NCI-H345 (cell line): ENCODE measurements at regions not wholly inside any gene's neighbourhood (a gene's known extent, or its start where the extent isn't known, plus 50 kb on each side); places are given as distances from the start of the nearest gene placed in this dataset.
A peak's percentile ranks its signal among the peaks of the same experiment; 100 is the strongest.
"Not testable (repeated sequence)": the region's sequence is repeated elsewhere in the genome, so short reads cannot be mapped to it uniquely, and the experiment has no call there.

ENCODE experiments used
- DNase-seq: peaks from one replicate; lab custom pipeline; 2025; lab: John Stamatoyannopoulos, UW

DNA sequence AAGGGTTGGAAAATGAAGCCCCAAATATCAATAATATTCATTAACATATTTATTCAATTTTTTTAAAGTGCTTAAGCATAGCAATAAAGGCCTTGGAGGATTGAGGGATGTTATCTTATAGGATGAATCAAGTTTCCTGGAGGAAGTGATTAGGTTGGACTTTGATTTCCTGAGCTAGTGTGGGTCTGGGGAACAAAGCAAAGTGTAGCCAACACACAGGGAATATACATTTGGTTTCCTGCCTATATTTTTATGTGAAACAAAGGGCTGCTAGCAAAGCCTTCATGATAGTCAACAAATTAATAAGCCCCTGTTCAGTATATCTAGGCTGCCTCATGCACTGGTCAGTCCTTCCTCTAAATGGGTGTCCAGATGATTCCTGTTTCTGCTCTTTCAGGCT, 261.1 kb upstream of the IL12A start:
- no peak for DNase-seq

DNA sequence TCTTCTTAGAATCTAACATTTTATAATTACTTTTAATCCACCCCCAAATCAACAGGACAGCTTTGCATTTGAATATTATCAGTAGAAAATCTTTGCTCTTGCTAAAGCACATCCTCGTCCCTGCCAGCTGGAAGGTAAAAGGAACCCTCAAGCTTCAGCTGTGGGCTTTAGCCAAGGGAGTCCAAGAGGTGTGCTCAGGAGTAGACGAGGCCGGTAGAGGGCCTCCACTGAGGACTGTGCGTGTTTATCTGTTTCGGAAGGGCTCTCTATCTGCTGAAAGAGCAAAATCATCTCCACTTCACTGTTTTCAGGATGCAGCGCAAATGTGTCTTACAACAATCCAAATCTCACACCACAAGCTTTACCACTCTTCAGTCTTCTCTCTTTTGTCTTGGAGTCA, 257.4 kb upstream of the IL12A start:
- DNase-seq: no peak

DNA sequence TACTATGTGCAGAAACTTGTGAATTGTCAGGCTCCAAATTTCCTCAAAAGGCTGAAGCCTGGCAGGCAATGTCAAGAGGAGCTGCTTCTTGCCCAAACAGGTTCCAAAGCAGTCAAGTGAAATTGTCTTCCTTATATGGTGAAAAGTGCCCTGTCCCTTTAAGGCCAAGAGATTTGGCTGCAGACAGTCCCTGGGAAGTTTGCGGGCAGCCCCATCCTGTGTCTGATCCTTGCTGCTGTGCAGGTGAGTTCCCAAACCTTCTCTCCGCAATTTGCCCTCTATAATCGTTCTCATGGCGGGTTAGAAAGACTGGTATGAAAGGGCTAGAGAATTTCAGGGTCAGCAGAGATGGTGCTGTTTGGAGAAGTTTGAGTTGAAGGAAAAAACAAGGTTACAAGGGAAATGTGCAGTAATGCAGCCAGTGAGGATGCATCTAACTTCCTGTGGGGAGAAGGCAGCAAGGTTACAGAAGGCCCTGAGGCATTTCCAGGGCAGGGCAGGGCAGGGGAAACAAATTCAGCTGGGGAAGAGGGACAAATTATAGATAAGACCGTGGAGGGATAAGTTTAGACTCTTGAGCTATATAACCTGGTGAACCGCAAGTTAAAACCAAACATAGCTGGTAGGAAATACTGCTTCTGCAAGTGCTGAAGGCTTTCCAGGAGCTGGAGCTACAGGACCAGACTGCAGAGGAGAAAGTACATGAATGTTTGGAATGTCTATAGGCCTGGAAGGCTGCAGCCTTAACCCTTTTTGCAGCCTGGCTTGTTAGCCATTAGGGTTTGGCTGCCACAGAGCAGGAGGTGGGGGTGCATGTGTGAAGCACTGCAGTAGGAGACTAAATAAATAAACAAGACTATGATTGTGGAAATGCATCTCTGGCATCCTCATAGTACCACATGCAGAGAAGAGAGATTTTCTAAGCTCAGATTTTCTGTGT, 256.2 kb upstream of the IL12A start:
- DNase-seq: no peak

DNA sequence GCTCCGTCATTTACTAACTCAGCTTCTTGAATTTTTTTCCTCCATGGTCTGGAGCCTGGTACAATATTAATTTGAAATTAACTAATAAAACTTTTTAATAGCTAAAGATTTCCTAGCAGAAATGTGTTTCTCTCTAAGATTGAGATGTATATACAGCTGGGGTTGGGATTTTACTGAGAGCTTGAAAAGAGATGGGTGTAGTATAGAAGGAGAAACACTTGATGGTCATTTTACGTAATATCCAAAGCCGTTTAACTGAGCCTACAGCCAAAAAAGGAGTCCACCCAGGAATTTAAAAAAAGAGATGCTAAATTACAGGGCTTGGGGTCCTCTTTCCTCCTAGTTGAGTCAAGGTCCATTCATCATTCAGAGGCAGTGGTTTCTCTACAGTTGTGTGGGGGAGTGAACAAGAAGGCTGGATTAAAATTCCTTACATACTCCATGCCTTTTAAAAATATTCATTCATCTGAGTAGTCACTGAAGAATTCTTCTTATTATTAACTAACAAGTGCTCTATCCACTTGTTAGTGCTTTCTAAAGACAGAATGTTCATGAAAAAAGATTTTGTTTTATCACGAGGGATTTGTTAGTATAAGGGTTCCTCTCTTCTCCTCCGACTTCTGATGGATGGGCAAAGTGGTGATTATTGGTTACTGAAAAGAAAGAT, 255.3 kb upstream of the IL12A start:
- no peak for DNase-seq

DNA sequence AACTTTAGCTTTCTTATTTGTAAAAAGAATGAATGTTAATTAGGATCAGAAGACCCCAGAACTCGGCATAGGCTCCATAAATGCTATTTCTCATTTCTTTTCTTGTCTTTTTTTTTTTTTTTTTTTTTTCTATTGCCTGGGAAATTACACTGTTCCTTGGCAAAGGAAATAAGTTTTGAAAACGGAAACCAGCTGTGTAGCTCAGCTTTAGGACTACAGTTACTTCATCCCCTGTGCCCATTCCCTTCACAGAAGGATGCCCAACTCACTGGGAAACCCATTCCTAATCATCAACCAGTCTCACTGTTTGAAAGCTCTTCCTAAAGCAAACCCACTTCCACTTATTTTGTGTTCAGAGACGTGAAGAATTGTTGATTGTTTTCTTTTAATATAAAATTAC, 254.0 kb upstream of the IL12A start:
- DNase-seq: no peak

DNA sequence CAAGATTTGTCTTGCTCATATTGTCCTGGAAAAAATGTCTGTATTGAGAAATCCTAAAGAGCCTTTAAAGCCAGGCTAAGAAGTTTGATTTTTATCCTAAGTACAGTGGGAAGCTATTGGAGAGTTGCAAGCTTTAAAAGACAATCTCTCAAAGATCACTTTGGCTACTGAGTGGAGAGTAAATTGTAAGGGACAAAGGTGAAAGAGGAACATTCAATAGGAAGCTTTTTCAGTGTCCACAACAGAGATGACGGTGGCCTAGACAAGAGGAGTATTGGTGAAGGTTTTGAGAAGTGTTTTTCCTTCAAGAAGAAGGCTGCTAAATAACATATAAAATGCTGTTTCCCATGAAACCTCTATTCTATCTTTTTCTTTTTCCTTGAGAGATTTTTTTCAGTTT, 249.5 kb upstream of the IL12A start:
- no peak for DNase-seq

DNA sequence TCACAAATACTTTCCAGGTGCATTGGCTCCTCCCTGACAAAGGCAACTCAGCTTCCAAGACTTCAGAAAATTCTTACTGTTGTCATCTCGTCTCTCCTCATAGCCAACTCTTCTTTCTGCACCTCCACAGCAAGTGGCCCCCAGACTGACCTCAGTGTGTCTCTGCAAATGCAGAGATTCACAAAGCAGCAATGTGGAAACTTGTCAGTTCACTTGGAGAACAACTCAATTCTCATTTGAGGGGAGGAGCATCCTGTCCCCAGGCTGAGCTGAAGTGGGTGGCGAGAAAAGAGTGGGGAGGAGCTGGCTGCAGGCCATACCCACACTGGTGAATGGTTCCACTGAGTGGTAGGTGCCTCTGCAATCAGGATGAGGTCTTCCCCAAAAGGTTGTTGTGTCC, 248.7 kb upstream of the IL12A start:
- no peak for DNase-seq

DNA sequence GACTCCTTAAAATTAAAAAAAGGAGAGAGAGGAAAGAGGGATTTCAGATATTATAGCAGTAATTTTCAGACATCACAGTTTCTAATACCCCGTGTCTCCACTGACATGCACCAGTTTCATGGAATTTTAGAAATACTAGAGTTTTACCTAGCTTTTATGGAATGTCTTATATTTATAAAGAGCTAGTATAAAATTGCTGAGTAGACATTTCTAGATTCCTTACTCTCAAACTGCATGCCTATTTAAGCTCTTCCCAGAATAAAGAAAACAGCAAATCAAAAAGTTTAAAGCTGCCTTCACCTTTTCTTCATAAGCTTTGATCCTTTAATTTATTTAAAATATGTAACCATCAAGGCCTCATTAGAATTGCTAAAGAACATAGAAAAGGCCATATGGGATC, 247.4 kb upstream of the IL12A start:
- no peak for DNase-seq

DNA sequence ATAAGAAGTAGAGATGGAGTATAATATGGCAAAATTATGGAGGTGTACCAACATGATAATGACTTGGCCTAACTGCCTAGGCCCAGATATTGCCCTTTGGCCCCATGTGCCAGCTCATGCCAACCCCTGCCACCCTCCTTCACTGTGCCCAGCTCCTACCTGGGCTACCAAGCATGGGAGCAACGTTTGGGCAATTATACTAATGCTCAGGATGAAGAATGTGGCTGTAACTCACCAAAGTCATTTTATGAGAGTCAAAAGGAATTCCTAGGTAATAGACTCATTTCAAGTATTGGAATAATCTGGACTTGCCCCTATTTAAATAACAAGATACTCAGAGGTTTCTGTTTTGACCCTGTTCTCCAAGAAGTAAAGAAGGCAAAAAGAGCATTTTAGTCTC, 240.2 kb upstream of the IL12A start:
- no peak for DNase-seq

DNA sequence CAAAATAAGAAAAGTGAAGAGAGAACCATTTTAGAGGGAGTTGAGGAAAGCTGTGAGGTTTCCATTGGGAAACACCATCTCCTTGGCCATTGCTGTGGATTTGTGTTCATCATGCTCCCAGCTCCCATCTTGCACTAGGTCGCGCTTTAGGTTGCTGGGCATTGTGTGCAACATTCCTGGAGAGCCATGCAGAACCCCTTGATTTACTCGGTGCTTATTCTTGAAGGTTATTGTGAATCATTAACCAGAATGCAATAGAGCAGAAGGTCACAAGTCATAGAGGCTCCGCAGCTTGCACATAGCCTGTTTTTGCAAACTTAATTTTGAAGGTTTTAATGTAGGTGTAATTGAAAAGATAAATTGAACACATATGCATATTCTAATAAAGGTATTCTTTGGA, 239.2 kb upstream of the IL12A start:
- DNase-seq: no peak

DNA sequence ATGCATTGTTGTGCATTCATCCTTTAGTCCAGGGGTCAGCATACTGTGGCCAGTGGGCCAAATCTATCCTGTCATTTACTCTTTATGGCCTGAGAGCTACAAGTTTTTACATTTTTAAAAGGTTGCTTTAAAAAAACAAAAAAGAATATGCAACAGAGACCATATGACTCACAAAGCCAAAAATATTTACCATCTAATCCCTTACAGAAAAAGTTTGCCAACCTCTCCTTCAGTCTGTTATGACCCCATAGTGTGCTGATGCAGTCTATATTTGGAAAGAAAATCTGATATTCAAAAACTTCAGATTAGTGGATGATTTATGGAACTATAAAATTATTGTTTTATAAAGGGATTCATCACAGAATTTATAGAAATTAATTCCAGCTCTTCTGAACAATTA, 237.5 kb upstream of the IL12A start:
- DNase-seq: no peak

DNA sequence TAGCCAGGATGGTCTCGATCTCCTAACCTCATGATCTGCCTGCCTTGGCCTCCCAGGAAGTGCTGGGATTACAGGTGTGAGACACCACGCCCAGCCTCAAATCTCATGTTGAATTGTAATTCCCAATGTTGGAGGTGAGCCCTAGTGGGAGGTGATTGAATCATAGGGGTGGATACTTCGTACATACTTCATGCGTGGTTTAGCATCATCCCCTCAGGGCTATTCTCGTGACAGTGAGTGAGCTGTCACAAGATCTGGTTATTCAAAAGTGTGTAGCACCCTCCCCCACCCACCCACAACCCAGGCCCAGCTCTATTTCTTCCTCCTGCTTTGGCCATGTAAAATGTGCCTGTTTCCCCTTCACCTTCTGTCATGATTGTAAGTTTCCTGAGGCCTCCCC, 236.9 kb upstream of the IL12A start:
- DNase-seq: no peak

DNA sequence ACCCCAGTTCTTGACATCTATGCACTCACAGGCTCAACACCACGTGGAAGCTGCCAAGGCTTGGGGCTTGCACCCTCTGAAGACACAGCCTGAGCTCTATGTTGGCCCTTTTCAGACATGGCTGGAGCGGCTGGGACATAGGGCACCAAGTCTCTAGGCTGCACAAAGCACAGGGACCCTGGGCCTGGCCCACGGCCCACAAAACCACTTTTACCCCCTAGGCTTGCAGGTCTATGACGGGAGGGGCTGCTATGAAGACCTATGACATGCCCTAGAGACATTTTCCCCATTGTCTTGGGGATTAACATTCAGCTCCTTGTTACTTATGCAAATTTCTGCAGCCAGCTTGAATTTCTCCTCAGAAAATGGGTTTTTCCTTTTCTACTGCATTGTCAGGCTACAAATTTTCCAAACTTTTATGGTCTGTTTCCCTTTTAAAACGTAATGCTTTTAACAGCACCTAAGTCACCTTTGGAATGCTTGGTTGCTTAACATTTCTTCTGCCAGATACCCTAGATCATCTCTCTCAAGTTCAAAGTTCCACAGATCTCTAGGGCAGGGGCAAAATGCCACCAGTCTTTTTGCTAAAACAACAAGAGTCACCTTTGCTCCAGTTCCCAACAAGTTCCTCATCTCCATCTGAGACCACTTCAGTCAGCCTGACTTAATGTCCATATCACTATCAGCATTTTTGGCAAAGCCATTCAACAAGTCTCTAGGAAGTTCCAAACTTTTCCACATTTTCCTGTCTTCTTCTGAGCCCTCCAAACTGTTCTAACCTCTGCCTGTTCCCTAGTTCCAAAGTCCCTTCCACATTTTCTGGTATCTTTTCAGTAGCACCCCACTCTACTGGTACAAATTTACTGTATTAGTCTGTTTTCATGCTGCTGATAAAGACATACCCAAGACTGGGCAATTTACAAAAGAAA, 232.1 kb upstream of the IL12A start:
- not testable (repeated sequence) for DNase-seq

DNA sequence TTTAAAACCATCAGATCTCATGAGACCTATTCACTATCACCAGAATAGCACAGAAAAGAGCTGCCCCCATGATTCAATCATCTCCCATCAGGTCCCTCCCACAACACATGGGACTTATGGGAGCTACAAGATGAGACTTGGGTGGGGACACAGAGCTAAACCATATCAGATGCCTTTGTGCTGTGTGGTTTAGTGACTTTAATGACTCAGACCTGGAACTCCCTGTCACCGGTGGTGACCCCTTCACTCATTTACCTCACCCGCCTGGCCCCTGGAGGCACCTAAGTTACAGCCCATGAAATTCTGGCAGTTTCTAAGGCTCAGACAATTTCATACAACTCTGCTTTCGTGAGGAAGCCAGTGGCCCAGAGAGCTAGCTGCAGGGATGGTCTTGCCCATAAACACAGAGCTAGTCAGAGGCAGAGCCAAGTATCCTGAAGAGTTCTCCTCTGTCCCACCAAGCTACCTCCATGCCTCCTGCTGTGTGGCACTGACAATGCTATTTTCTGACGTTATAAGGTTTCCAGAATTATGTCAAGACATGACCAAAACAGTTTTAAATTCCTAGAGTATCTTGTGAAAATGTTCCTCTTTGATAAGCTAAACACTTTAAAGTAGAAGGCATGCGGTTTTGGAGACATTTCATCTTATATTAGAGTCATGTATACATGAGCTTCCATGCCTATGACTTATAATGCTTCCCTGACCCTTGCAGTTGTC, 231.1 kb upstream of the IL12A start:
- DNase-seq: no peak

DNA sequence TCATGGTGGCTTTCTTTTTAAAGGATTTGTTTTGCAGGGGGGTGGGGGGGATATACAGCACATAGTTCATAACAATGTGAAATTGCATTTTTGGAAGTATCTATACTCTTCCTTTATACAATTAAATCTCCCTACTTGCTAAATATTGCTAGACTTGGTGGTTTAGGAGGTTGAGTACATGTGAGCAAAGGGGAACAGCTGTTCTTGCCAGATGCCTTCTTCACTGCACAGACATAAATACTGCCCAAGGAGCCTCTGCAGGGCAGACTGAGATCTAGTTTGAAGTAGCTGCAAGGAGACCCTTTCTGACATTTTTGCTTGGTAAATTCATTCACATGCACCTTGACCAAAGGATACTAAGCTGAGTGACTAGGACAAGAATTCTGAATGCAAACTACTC, 228.6 kb upstream of the IL12A start:
- DNase-seq: no peak

DNA sequence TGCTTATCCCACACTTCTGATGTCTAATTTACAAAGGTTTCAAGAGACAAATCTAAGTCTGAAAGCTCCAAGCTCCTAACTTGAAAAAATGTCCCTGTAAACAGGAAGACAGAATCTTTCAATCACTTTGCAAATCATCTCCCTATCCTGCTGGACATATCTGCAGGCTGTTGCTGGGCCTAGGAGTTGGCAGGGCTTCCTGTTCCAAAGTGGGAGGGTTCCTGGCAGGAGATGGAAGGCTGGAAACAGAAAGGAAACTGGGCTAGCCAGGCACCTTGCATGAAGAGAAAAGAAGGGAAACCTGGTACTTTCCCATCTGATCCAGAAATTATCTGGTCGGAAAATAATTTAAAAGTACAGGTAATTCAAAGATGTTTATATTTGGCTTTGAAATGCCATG, 227.3 kb upstream of the IL12A start:
- DNase-seq: no peak

DNA sequence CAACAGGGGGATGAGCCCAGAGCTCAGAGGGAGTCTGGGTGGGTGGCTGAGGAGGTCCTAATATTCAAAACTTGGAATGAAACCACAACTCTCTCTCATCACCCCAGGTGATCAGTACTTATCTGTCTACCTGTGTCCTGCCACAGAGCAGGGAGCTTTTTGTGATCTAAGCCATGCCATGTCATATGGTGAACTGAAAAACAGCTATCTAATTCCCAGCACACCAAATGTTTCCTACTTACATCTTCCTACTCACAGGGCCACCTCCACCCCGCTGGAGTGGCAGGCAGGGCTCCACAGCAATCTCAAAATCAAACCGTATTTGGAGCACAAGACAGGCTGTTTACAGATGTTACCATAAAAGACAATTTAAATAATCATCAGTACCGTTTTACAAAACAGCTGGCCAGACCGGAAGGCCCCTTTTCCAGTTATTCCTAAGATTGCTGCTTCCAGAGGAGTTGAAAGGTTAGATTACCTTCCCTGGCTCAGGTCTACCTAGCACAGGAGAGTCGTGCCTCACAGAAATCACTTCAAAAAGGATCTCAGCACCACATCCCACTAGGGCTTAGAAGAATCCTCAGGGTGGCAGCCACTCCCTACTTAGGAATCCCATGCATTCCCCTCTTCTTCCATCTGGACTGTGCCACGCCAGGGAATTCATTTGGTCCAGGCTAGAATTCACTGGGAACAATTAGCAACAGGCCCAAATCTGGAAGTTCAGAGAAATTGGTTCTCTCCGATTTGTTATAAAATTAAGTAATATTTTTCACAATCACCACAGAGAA, 226.6 kb upstream of the IL12A start:
- no peak for DNase-seq

DNA sequence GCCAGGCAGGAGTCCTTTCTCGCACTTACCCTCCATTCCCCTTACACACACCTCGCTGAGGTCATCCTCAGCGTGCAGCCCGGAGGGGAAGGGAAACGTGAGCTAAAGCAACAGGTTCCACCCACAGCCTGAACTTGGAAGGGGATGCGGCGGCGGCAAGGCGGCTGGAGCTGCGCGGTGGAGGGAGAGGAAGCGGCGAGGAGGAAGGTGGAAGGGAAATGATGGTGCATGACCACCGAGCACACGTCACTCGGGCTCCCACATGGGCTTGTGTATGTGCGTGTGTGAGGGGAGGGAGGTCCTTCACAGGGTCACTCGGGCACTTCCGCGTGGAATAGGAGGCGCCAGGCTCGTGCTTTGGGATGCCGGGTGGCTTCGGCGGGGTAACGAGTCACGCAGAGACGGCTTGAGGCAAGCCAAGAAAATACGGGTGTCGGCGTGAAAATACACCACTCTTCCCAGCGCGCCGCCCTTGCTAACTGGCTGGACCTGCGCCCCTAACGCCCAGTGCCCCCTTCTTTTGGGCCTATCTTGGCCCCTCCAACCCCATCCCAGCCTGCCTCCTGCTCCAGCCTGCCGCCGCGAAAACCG, 225.5 kb upstream of the IL12A start:
- DNase-seq: peak; percentile 28

DNA sequence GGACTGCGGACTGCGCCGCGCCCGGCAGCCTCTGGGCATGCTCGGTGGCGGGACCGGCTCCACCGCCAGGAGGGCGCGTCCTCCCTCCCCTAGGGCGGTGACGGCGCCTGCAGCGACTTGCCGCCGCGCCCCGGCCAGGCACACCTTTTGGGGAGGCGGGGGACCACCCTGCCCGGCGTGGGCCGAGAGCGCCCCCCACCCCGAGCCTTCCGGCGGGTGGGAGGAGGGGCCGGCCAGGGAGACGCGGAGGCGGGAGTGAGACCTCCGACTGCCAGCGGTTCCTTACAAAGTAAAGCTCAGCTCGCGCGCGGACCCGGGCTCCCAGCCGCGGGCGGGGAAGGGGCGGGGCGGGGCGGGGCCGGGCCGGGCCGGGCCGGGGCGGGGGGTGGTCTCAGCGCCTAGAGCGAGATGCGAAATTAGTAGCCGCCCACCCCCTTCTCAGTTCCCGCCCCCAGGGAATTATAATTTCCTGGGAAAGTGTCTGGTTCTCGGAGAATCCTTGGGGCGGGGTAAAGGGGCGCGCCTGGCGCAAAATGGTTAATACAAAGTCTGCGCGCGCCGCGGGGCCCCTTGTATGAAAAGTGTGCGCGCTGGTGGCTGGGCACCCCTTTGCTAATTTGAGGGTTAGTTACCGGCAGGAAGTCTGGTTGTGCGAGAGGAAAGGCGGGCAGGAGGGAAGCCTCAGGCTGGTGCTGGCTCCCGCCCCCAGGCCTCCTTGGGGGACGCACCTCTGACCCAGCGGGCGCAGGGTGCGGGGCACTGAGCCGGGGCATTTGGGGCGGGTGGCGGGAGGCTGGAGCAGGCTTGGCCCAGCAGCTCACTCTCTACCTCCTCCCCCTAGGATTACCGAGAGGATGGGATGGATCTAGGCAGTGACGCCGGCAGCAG, 224.8 kb upstream of the IL12A start:
- peak; percentile 89 for DNase-seq
